Hepatocyte (in vitro differentiated cells): ENCODE measurements at regions not wholly inside any gene's neighbourhood (a gene's known extent, or its start where the extent isn't known, plus 50 kb on each side); places are given as distances from the start of the nearest gene placed in this dataset.

ENCODE experiments used
- DNase-seq: peaks from one replicate; pipeline ENCODE4 v3.0.0-alpha.2; 2016; ENCODE audit warnings: low spot score
- H2AFZ ChIP-seq: fragments of 200-600 bp; sonication (generic); 2 replicates; pipeline ENCODE4 v1.6.0; 2016; ENCODE audit warnings: antibody characterized with exemption, mild to moderate bottlenecking
- H3K27ac ChIP-seq: fragments of 200-600 bp; sonication (generic); 2 replicates; pipeline ENCODE4 v1.5.1; 2016; ENCODE audit warnings: mild to moderate bottlenecking
- H3K27me3 ChIP-seq: fragments of 200-600 bp; sonication (generic); 2 replicates; pipeline ENCODE4 v1.6.1; 2016
- H3K36me3 ChIP-seq: fragments of 200-600 bp; sonication (generic); replicated peaks from 2 replicates; pipeline ENCODE4 v1.5.1; 2016; ENCODE audit warnings: low read depth; ENCODE audit not compliant: insufficient read depth
- H3K4me1 ChIP-seq: fragments of 200-600 bp; sonication (generic); 2 replicates; pipeline ENCODE4 v1.5.1; 2016; ENCODE audit warnings: mild to moderate bottlenecking, moderate library complexity; ENCODE audit not compliant: insufficient read depth
- H3K4me2 ChIP-seq: fragments of 200-600 bp; sonication (generic); 2 replicates; pipeline ENCODE4 v1.6.0; 2016
- H3K4me3 ChIP-seq: fragments of 200-600 bp; sonication (generic); 2 replicates; pipeline ENCODE4 v1.5.1; 2016; ENCODE audit warnings: mild to moderate bottlenecking
- H3K79me2 ChIP-seq: fragments of 200-600 bp; sonication (generic); 2 replicates; pipeline ENCODE4 v1.6.0; 2017; ENCODE audit warnings: mild to moderate bottlenecking
- H3K9me2 ChIP-seq: fragments of 200-600 bp; sonication (generic); replicated peaks from 2 replicates; pipeline ENCODE4 v1.6.0; 2017; ENCODE audit warnings: mild to moderate bottlenecking; ENCODE audit not compliant: insufficient read depth
- H3K9me3 ChIP-seq: fragments of 200-600 bp; sonication (generic); 2 replicates; pipeline ENCODE4 v1.5.1; 2016; ENCODE audit warnings: low read depth, mild to moderate bottlenecking
- H4K20me1 ChIP-seq: fragments of 200-600 bp; sonication (generic); 2 replicates; pipeline ENCODE4 v1.6.0; 2016; ENCODE audit warnings: mild to moderate bottlenecking; ENCODE audit not compliant: insufficient read depth, poor library complexity, severe bottlenecking
- CTCF ChIP-seq: fragments of 200-600 bp; sonication (generic); IDR thresholded peaks from 2 replicates; pipeline ENCODE4 v1.5.1; 2016; ENCODE audit warnings: antibody characterized with exemption, mild to moderate bottlenecking; ENCODE audit not compliant: poor library complexity
- EZH2 ChIP-seq: fragments of 200-600 bp; sonication (generic); IDR thresholded peaks from 2 replicates; pipeline ENCODE4 v1.6.1; 2016; ENCODE audit warnings: antibody characterized with exemption, mild to moderate bottlenecking, borderline replicate concordance
- EZH2phosphoT487 ChIP-seq: fragments of 200-600 bp; sonication (generic); IDR thresholded peaks from one replicate; pipeline ENCODE4 v1.6.1; 2018; ENCODE audit warnings: antibody characterized with exemption, mild to moderate bottlenecking, low read depth, moderate library complexity; ENCODE audit not compliant: unreplicated experiment, severe bottlenecking
- WGBS: methylation state at CpG from one replicate; pipeline ENCODE4 v1.1.6; 2016; ENCODE audit warnings: low lambda C conversion rate; ENCODE audit errors: missing lambda C conversion rate; 5-methylcytosine and 5-hydroxymethylcytosine counted together

GRCh38 chr22:48984639-48985038, 843.0 kb downstream of the BRD1 start:
- no peak for DNase-seq
- Histone ChIP-seq H3K27me3 (no peaks in the 10 kb centered on the region), H3K4me1 (no peaks in the 10 kb centered on the region), H3K36me3 (no peaks in the 10 kb centered on the region), H3K27ac (no peak overlapping the region), H3K79me2 (no peaks in the 10 kb centered on the region), H3K4me2 (no peak overlapping the region), H2AFZ (no peak overlapping the region), H4K20me1 (no peaks in the 10 kb centered on the region), H3K9me3 (no peaks in the 10 kb centered on the region), H3K4me3 (no peak overlapping the region), H3K9me2 (no peaks in the 10 kb centered on the region)
- TF ChIP-seq EZH2 (no peak), CTCF (no peak), EZH2phosphoT487 (no peak)
- 86% methylated on average over 14 of the region's 14 CpGs for WGBS

- Histone ChIP-seq H3K9me2 (no peaks in the 10 kb centered on the region), H3K9me3 (no peaks in the 10 kb centered on the region), H3K4me1 (no peaks in the 10 kb centered on the region), H3K4me3 (no peak overlapping the region), H2AFZ (no peak overlapping the region), H3K36me3 (no peaks in the 10 kb centered on the region), H3K79me2 (no peaks in the 10 kb centered on the region), H3K4me2 (no peak overlapping the region), H3K27me3 (no peaks in the 10 kb centered on the region), H4K20me1 (no peaks in the 10 kb centered on the region), H3K27ac (no peak overlapping the region)
- TF ChIP-seq EZH2 (no peak), CTCF (no peak), EZH2phosphoT487 (no peak)
- DNase-seq, result no peak
- 90% methylated on average over 10 of the region's 10 CpGs for WGBS
Measured at GRCh38 chr22:48982321-48982905, 845.3 kb downstream of the BRD1 start.

- no peaks in the 10 kb centered on the region for H4K20me1 ChIP-seq
- no peaks in the 10 kb centered on the region for H3K79me2 ChIP-seq
- H3K4me3 ChIP-seq, result no peak overlapping the region
- no peak overlapping the region for H2AFZ ChIP-seq
- 80% methylated on average over 20 of the region's 20 CpGs for WGBS
- H3K4me1 ChIP-seq, result no peaks in the 10 kb centered on the region
- DNase-seq, result no peak
- H3K27ac ChIP-seq, result no peak overlapping the region
- H3K9me2 ChIP-seq, result no peaks in the 10 kb centered on the region
- H3K27me3 ChIP-seq, result no peaks in the 10 kb centered on the region
- H3K36me3 ChIP-seq, result no peaks in the 10 kb centered on the region
- TF ChIP-seq CTCF, result no peak
- no peak for TF ChIP-seq EZH2
- TF ChIP-seq EZH2phosphoT487, result no peak
- no peaks in the 10 kb centered on the region for H3K9me3 ChIP-seq
- H3K4me2 ChIP-seq, result no peak overlapping the region
Measured at GRCh38 chr22:48981371-48982061, 846.2 kb downstream of the BRD1 start.
